HG03196 (cell line): ENCODE measurements at regions not wholly inside any gene's neighbourhood (a gene's known extent, or its start where the extent isn't known, plus 50 kb on each side); places are given as distances from the start of the nearest gene placed in this dataset.

Experiments
- ATAC-seq: cut with Tn5 transposase; IDR thresholded peaks from one replicate; pipeline ENCODE4 v1.9.1; 2021; ENCODE audit not compliant: unreplicated experiment

DNA sequence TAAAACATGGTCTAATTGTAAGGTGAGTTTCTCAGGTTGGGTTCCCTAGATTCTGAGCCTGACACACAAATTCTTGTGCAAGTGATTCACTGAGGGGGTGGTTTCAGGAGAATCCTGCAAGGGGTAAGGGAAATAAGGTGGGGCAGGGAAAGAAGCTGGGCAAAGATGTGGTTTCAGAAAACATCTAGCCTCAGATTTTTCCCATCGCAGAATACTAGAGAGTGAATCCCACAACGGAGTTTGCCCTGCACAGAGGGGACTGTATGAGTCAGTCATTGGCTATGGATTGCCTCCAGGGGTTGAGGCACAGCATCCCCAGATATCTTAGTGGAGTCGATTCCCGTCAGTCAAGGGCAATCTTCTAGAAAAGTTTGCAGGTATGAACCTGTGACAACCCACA, 65.2 kb downstream of the PRL start:
- no peak for ATAC-seq

DNA sequence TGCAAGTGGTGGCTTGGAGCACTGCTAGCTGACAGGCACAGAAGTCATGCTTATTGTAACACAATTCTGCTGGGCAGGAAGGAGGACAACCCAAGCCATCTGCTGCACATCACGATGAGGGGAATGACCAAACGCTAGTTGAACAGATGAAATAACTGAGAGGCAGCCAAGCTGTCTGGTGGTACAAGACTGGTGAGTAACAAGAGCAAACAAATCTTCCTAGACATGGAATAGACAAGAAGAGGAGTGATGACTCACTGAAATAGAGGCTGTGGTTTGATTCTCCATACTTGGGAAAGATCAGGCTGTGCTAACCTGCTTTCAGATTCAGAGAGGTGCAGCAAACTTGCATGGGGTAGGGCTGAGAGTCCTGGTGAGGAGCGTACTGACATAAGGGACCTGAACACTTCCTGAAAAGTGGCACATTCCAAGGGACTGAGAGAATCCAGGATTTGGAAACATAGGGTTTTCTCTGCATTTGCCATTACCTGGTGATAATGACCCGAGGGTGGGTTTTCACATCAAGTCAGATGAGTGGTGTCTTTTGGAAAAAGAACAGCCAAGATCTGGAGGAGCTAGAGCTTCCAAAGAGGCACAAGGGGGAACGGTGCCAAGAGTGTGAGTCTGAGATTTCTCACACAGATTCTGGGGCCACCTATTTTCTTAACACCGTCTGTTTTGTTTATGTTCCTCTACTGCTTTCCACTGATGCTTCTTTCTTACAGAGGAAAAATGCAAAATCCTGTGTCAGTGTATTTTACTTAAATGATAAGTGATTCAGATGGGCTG, 60.0 kb downstream of the PRL start:
- ATAC-seq, result no peak
